ELF-1 (cell line): ENCODE measurements at regions not wholly inside any gene's neighbourhood (a gene's known extent, or its start where the extent isn't known, plus 50 kb on each side); places are given as distances from the start of the nearest gene placed in this dataset.

Experiments used
- DNase-seq: peaks from one replicate; pipeline ENCODE4 v3.0.0-alpha.2; 2016; ENCODE audit warnings: low read depth, low spot score

DNA sequence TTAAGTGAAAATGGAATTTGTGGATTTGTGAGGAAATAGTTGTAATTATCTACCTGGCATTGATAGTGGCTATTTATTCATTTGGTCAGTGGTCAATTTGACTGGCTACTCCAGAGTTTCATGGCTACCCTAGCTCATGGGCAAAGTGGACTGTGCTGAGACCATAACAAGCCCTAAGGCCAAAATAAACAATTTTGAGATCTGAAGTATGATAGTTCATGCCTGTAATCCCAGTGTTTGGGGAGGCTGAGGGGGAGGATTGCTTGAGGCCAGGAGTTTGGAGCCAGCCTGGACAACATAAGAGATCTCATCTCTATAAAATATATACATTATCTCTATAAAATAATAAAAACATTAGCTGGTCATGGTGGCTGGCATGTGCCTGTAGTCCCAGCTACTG is 311.7 kb downstream of the HIVEP2 start:
- no peak for DNase-seq

GRCh38 chr6:142635130-142635529 is 309.8 kb downstream of the HIVEP2 start:
- DNase-seq: no peak

DNA sequence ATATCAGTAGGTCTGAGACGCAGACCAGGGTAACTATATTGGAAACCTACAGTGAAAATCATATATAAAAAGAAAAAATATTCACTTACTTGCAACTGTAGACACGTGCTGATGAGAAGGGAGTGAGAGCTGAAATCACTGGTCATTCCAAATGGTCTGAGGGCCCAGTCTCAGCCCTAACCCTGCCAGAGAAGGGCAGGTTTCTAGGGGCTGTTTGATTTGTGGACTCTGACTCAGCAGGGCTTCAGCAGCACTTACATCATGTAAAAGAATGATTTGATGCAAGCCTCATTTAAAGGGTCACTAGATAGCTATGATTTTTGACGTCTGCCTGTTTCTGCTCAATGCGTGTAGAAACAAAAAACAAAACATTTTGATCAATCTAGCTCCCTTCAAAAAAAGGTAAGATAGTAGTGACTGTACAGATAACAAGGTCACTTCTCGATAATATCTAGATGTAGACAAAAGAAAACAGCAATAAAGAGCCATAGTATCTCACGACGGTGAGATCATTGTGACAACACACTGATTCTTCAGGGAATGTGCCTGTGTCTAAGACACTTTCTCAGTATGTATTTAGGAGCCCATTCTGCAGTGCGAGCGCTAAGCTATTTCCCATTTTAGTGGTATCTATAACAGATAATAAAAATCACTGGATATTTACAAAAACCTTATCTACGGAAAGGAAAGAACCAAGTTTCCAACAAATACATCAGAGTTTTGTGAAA is 307.2 kb downstream of the HIVEP2 start:
- DNase-seq: no peak

DNA sequence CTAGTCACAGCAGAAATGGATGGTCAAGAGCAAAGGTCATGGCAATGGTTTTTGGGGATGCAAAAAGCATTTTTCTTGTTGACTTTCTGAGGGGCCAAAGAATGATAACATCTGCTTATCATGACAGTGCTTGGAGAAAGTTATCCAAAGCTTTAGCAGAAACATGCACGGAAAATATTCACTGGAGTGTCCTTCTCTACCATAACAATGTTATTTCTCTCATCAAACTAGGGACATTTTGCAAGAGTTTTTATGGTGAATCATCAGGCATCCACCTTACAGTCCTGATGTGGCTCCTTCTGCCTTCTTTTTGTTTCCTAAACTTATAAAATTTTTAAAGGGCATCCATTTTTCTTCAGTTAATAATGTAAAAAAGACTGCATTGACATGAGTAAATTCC is 302.3 kb downstream of the HIVEP2 start:
- no peak for DNase-seq

DNA sequence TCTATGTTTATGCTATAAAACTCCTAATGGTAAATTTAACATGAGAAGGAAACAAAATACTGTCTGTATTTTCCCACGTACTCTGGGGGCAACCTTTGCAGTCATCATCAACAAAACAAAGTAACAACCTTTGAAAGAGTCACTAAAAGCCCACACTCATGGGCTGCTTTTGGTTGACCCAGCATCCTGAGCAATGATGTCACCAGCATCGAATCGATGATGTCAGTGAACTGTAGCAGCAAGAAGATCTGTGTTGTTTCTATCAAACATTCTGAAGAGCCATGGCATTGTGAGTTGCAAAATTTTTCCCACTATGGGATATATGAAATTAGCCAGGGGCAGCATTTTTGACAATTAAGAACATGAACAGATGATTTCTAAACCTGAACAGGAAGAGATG is 300.1 kb downstream of the HIVEP2 start:
- no peak for DNase-seq

GRCh38 chr6:142645663-142646062 is 299.3 kb downstream of the HIVEP2 start:
- no peak for DNase-seq

GRCh38 chr6:142647449-142648035 is 297.4 kb downstream of the HIVEP2 start:
- peak; percentile 38 for DNase-seq

- DNase-seq: no peak
Measured at GRCh38 chr6:142648036-142648451, 296.9 kb downstream of the HIVEP2 start.

DNA sequence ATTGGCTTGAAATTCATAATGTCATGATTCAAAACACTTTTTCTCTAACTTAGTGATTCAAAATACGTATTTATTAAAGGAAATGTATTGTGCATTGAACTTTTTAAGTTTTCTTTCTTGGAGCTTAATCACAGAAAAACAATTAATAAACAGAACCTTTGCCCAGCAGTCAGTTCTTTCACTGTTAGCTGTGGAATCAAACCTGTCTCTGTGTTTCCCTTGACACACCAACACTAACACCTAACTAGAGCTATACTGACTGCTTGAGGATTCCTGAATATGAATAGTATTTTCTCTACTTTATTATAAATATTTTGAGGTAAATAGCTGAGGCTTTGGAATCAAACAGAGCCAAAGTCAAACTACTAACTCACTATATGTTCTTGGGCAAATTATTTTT is 296.4 kb downstream of the HIVEP2 start:
- no peak for DNase-seq

- peak; percentile 5 for DNase-seq
Measured at GRCh38 chr6:142649438-142650234, 295.3 kb downstream of the HIVEP2 start.

DNA sequence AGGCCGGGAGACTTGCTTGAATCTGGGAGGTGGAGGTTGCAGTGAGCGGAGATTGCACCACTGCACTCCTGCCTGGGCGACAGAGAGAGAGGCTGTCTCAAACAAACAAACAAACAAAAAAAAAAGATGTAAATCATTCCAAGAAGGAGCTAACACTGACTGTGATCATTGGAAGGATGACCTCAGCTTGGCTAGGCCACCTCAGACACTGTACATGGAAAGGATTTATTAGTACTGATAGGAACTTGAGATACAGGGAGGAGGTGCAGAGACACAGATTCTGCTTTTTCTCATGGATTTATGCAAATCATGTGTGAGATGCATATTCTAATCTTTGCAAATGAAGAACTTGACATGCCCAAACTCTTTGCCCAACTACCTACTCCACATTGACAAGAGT is 293.6 kb downstream of the HIVEP2 start:
- DNase-seq: no peak

- no peak for DNase-seq
Measured at GRCh38 chr6:142653710-142654420, 291.1 kb downstream of the HIVEP2 start.

GRCh38 chr6:142659661-142660060 is 285.3 kb downstream of the HIVEP2 start:
- DNase-seq: no peak

DNA sequence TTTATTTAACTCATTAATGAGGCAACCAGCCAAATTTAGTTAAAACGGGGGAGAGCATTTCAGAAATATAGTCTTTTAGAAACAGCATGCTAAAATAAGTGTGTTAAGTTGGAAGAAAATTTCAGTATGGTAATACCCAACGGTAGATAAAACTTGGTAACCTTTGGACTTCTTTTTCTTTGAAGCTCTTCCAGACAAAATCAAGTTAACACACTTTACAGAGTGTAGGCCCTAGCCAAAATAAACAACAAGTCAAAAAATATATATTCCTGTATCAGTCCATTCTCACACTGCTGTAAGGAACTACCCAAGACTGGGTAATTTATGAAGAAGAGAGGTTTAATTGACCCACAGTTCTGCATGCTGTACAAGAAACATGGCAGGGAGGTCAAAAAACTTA is 279.6 kb downstream of the HIVEP2 start:
- DNase-seq: no peak

DNA sequence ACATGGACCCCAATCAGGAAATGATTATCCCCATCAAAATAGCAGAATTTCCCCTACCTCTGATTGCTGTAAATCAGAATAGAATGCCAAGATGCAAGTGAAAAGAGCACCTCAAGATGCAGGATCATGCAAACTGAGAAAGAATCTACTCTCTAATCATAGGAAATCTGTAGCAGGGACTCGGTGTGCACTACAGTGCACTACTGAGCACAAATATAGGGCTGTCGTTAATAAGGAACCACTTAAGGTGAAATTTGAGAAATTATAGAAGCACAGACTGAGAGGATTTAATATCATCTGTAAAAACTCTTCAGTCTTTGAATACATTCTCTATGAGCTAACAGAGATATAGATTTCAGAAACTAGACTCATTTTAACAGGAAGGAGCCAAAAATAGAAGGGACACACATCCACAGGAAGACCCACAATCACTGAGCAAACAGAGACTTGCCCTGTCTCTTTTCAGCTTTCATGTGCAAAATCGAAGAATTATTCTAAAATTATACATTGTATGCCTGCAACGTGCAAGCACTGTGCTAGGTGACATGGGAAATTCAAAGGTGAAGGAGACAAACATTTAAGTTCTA is 278.3 kb downstream of the HIVEP2 start:
- DNase-seq: no peak

DNA sequence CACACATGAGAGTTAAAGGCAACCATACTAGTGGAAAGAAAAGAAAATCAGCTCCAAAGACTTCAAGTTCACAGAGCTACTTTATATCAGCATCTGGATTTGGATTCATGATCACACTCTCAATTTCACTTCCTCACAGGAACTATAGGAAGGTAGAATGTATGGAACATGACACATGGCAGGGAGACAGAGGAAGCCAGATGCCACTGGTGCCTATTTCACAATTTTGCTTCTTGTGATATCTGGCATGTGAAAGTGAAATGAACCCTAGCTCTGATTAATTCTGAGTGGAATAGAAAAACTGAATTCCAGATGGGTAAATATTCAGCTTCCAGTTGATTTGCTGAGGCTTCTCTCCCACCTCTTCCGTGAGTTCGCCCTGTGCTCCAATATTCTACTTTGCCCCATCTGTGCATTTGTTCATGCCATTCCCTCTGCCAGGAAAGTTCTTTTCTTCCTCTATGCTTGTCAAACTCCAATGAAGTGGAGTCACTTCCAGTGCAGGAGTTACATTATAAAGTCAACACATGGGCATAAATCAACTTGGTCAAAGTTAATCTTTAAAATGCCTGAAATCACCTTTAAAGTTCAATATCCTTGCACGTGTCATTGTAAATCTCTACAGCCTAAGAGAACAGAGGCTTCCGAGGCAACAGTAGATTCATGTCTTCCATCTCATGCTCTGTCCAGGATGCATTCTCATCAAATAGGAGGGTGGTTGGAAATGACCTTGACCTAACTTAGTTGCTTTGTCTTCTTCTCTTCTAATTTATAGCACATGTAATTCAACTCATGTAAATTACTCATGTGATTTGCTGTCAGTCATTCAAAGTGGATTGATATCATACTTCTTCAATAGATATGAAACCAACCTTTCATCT is 275.3 kb downstream of the HIVEP2 start:
- DNase-seq: no peak

DNA sequence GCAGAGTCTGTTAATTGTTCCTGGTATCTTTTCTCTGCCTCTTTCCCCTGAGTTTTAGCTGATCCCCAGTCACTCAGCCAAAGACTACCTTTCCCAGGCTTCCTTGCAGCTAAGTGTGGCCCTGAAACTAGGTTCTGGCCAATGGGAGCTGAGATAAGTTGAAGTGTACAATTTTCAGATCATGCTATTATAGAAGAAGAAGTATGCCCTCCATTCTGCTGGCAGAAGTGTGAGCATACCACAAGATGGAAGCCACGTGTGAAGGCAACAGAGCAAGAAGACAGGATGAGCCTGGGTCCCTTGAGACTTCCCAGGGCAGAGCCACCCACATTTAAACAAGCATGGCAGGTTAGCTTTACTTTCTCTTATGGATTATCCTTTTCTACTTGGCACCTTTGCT is 273.2 kb downstream of the HIVEP2 start:
- no peak for DNase-seq

GRCh38 chr6:142675517-142675916 is 269.5 kb downstream of the HIVEP2 start:
- DNase-seq: no peak

- no peak for DNase-seq
Measured at GRCh38 chr6:142676027-142676443, 268.9 kb downstream of the HIVEP2 start.

DNA sequence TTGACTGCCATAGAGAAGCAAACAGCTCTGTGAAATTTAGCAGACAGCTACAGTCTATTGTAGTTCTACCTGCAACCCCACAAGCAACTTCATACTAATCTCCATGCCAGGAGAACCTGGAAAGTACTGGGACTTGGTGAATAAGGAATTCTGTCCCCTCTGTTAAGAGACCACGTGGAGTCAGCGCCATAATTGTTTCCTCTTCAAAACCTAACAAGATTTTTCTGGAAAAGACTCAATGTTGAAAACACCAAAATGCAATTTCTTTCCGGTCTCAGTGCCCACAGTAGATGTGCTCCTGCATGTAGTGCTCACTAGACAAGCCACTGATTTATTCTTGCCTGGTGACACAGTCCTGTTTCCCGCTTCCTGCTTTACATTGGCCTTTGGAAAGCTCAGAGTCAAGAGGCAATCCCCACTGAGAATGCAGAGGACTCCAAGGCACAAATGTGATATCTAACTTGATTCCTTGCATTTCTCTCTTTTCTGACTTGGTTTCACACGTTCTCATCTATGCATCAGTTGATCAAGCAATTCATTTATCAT is 268.3 kb downstream of the HIVEP2 start:
- no peak for DNase-seq
